Renal cortical epithelial cell (primary cell): ENCODE measurements at regions not wholly inside any gene's neighbourhood (a gene's known extent, or its start where the extent isn't known, plus 50 kb on each side); places are given as distances from the start of the nearest gene placed in this dataset.

ENCODE experiments used
- DNase-seq: peaks from one replicate; pipeline ENCODE4 v3.0.0-alpha.2; 2011; ENCODE audit warnings: low read depth

- no peak for DNase-seq
Measured at GRCh38 chr7:119392-120163, 72.8 kb upstream of the FAM20C start.

- no peak for DNase-seq
Measured at GRCh38 chr7:120164-120991, 72.0 kb upstream of the FAM20C start.

GRCh38 chr7:121002-121785, 71.2 kb upstream of the FAM20C start:
- no peak for DNase-seq

GRCh38 chr7:123237-123636, 69.1 kb upstream of the FAM20C start:
- no peak for DNase-seq

- DNase-seq: no peak
Measured at GRCh38 chr7:124130-124949, 68.0 kb upstream of the FAM20C start.

GRCh38 chr7:125061-125475, 67.3 kb upstream of the FAM20C start:
- no peak for DNase-seq

- DNase-seq: no peak
Measured at GRCh38 chr7:125661-126060, 66.7 kb upstream of the FAM20C start.

- no peak for DNase-seq
Measured at GRCh38 chr7:126368-126767, 66.0 kb upstream of the FAM20C start.

GRCh38 chr7:127064-127598, 65.2 kb upstream of the FAM20C start:
- no peak for DNase-seq

GRCh38 chr7:128171-129080, 63.9 kb upstream of the FAM20C start:
- DNase-seq: no peak

GRCh38 chr7:129366-130221, 62.8 kb upstream of the FAM20C start:
- no peak for DNase-seq

GRCh38 chr7:130222-130572, 62.2 kb upstream of the FAM20C start:
- DNase-seq: no peak

- no peak for DNase-seq
Measured at GRCh38 chr7:130875-131780, 61.2 kb upstream of the FAM20C start.

GRCh38 chr7:131781-132482, 60.4 kb upstream of the FAM20C start:
- DNase-seq: no peak

- DNase-seq: no peak
Measured at GRCh38 chr7:132899-133298, 59.5 kb upstream of the FAM20C start.

GRCh38 chr7:133470-133869, 58.9 kb upstream of the FAM20C start:
- no peak for DNase-seq

- no peak for DNase-seq
Measured at GRCh38 chr7:134029-134428, 58.3 kb upstream of the FAM20C start.
